Left cardiac atrium (tissue), 4 donors: ENCODE measurements at regions not wholly inside any gene's neighbourhood (a gene's known extent, or its start where the extent isn't known, plus 50 kb on each side); places are given as distances from the start of the nearest gene placed in this dataset.
"Not testable (repeated sequence)": the region's sequence is repeated elsewhere in the genome, so short reads cannot be mapped to it uniquely, and the experiment has no call there.

Experiments used
- ATAC-seq, 2 donors: fragments of 200-7000 bp; cut with Tn5 transposase; one replicate each; pipeline ENCODE4 v1.9.1; 2020; ENCODE audit warnings: mild to moderate bottlenecking in 2 of 2, moderate library complexity in 2 of 2
- DNase-seq: peaks from one replicate; pipeline ENCODE4 v3.0.0-alpha.2; 2020
- intact Hi-C, 2 donors: fragments of 100-400 bp; cut with DNase I; formaldehyde crosslinking; loops; one replicate each; pipeline versions ENCODE4 v1.14.1 to v1.15.1; 2022 to 2023
- donor health status: DM: no; HTN: yes; CAD: no.
- donor health status: DM: no; HTN: yes; CAD: no; lungs with severe emphysema.
- donor health status: DM: yes; HTN: yes; CAD: no.
- donor health status: Dilated cardiomyopathy.

GRCh38 chr2:226291281-226291680, 508.3 kb downstream of the IRS1 start:
- DNase-seq, ATAC-seq, intact Hi-C loops: not testable (repeated sequence)

GRCh38 chr2:226286916-226287315, 512.7 kb downstream of the IRS1 start:
- intact Hi-C loops, result no loop called here
- ATAC-seq (no peak), DNase-seq (no peak)

- intact Hi-C loops, result no loop called here
- ATAC-seq (no peak), DNase-seq (no peak)
Observed at GRCh38 chr2:226283796-226284195, 515.8 kb downstream of the IRS1 start.

- intact Hi-C loops, result no loop called here
- no peak for ATAC-seq
- DNase-seq, result no peak
Observed at GRCh38 chr2:226282151-226282550, 517.5 kb downstream of the IRS1 start.

- intact Hi-C loops, ATAC-seq, DNase-seq: not testable (repeated sequence)
Observed at GRCh38 chr2:226280136-226280535, 519.5 kb downstream of the IRS1 start.

GRCh38 chr2:226275215-226275614, 524.4 kb downstream of the IRS1 start:
- intact Hi-C loops, result no loop called here
- no peak for ATAC-seq
- no peak for DNase-seq

- ATAC-seq, result no peak
- intact Hi-C loops, result no loop called here
- DNase-seq, result no peak
Observed at GRCh38 chr2:226274143-226274542, 525.5 kb downstream of the IRS1 start.

GRCh38 chr2:226273440-226273839, 526.2 kb downstream of the IRS1 start:
- DNase-seq, result no peak
- intact Hi-C loops, result no loop called here
- ATAC-seq, result peak in 1 of 2 donors; percentile 38

- ATAC-seq (no peak), DNase-seq (no peak)
- intact Hi-C loops, result no loop called here
Observed at GRCh38 chr2:226272435-226272834, 527.2 kb downstream of the IRS1 start.

- DNase-seq (no peak), ATAC-seq (no peak)
- intact Hi-C loops, result no loop called here
Observed at GRCh38 chr2:226270285-226271058, 529.1 kb downstream of the IRS1 start.

- no peak for ATAC-seq
- DNase-seq, result no peak
- intact Hi-C loops, result no loop called here
Observed at GRCh38 chr2:226267516-226268289, 531.9 kb downstream of the IRS1 start.

GRCh38 chr2:226256709-226257376, 542.8 kb downstream of the IRS1 start:
- ATAC-seq (no peak), DNase-seq (no peak)
- intact Hi-C loops, result no loop called here

- ATAC-seq, result peak in 1 of 2 donors; percentile 51
- intact Hi-C loops, result no loop called here
- DNase-seq, result no peak
Observed at GRCh38 chr2:226256237-226256636, 543.4 kb downstream of the IRS1 start.

GRCh38 chr2:226251661-226252060, 548.0 kb downstream of the IRS1 start:
- DNase-seq (no peak), ATAC-seq (no peak)
- intact Hi-C loops, result no loop called here

GRCh38 chr2:226247289-226248275, 552.0 kb downstream of the IRS1 start:
- intact Hi-C loops, result no loop called here
- ATAC-seq (no peak), DNase-seq (no peak)

GRCh38 chr2:226234187-226234586, 565.4 kb downstream of the IRS1 start:
- no peak for DNase-seq
- no peak for ATAC-seq
- intact Hi-C loops, result no loop called here

GRCh38 chr2:226233388-226233787, 566.2 kb downstream of the IRS1 start:
- no peak for DNase-seq
- intact Hi-C loops, result no loop called here
- no peak for ATAC-seq

- ATAC-seq (no peak), DNase-seq (no peak)
- intact Hi-C loops, result no loop called here
Observed at GRCh38 chr2:226228080-226228479, 571.5 kb downstream of the IRS1 start.

- DNase-seq, result no peak
- no peak for ATAC-seq
- intact Hi-C loops, result no loop called here
Observed at GRCh38 chr2:226227341-226227740, 572.3 kb downstream of the IRS1 start.
